Ovary (tissue), 7 donors: ENCODE measurements at regions not wholly inside any gene's neighbourhood (a gene's known extent, or its start where the extent isn't known, plus 50 kb on each side); places are given as distances from the start of the nearest gene placed in this dataset.

Source experiments
- DNase-seq, 5 donors: peaks; one replicate each; pipeline ENCODE4 v3.0.0-alpha.2; 2019 to 2020
- H3K27ac ChIP-seq, 2 donors: fragments of 200-600 bp; one replicate each; pipeline versions ENCODE4 v1.5.1 to v1.8.0; 2019 to 2022
- H3K27me3 ChIP-seq: fragments of 200-600 bp; one replicate; pipeline ENCODE4 v1.8.0; 2022
- H3K36me3 ChIP-seq: fragments of 200-600 bp; sonication (generic); one replicate; pipeline ENCODE4 v1.5.1; 2019
- H3K4me1 ChIP-seq: one replicate; pipeline ENCODE4 v1.8.1; 2013; ENCODE audit warnings: mild to moderate bottlenecking, moderate library complexity; ENCODE audit not compliant: insufficient read depth
- H3K4me3 ChIP-seq: fragments of 200-600 bp; sonication (generic); one replicate; pipeline ENCODE4 v1.5.1; 2017
- H3K9me3 ChIP-seq, 2 donors: fragments of 200-600 bp in 1 of 2; sonication (generic) in 1 of 2; one replicate each; pipeline versions ENCODE4 v1.5.1 to v1.8.1; 2013 to 2019; ENCODE audit warnings: mild to moderate bottlenecking in 1 of 2, moderate library complexity in 1 of 2
- CTCF ChIP-seq, 3 donors: fragments of 450-650 bp in 2 of 3; fragments of 200-600 bp in 1 of 3; IDR thresholded peaks; one replicate each; pipeline versions ENCODE4 v1.5.1 to v1.8.0; 2016 to 2022; ENCODE audit warnings: antibody characterized with exemption in 3 of 3, mild to moderate bottlenecking in 1 of 3
- EP300 ChIP-seq: sonication (generic); formaldehyde crosslinking; IDR thresholded peaks from one replicate; pipeline ENCODE4 v1.6.1; 2017; ENCODE audit warnings: antibody characterized with exemption
- POLR2A ChIP-seq: fragments of 450-650 bp; IDR thresholded peaks from one replicate; pipeline ENCODE4 v1.6.1; 2017; ENCODE audit warnings: antibody characterized with exemption, mild to moderate bottlenecking, moderate library complexity
- WGBS, 3 donors: extraction: QIAGEN DNeasy Blood & Tissue Kit in 1 of 3; methylation state at CpG; one replicate each; pipeline versions ENCODE4 v1.1.5 to v1.1.7; 2013 to 2017; 5-methylcytosine and 5-hydroxymethylcytosine counted together
- intact Hi-C, 4 donors: fragments of 100-400 bp; cut with DNase I; formaldehyde crosslinking; loops; one replicate each; pipeline versions ENCODE4 v1.11.0 to v1.15.1; 2022 to 2023
- donor health status: DM: no; HTN: no; CAD: no; lungs with moderate emphysema.
- donor health status: DM: no; HTN: no; CAD: no.
- donor health status: Bipolar disorder and iron deficiency.
- donor health status: DM: no; HTN: no; CAD: no.
- donor health status: DM: yes; HTN: yes; CAD: no.

DNA sequence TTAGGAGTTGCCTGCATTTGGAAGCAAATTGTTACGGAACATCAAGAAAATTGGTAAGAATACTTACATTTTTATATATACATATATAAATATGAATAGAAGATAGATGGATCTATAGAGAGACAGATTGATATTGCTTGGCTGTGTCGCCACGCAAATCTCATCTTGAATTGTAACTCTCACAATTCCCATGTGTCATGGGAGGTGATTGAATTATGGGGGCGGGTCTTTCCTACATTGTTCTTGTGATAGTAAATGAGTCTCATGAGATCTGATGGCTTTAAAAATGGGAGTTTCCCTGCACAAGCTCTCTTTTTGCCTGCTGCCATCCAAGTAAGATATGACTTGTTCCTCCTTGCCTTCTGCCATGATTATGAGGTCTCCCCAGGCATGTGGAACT lies 180.8 kb upstream of the HEY2 start:
- Histone ChIP-seq H3K27ac (no peak overlapping the region), H3K9me3 (no peaks in the 10 kb centered on the region), H3K4me1 (no peaks in the 10 kb centered on the region), H3K27me3 (no peaks in the 10 kb centered on the region), H3K36me3 (no peaks in the 10 kb centered on the region), H3K4me3 (no peak overlapping the region)
- intact Hi-C loops: no loop called here
- DNase-seq: no peak
- TF ChIP-seq EP300 (no peak), CTCF (IDR thresholded peaks at IDR 0.05) (no peak), POLR2A (no peak)
- 96 to 98% (median 97%) methylated on average over 4 of the region's 4 CpGs for WGBS, 3 donors

DNA sequence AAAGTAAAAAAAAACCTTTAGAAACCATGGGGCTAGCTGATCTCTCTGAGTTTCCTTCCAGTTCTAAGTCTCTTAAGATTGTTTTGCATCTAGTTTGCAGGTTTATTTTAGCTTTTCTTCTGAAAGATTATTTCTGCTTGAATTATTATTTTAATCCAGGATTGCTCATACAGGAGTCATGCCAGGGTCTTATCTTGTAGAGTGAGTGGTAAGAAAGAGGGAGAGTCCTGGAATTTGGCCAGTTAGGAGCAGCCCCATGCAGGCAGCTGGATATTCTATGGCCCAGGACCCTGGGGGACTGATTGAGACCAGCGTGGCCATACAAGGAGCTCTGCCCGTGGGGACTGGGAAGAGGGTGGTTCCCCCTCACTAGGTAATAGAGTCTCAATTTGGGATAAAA lies 178.9 kb upstream of the HEY2 start:
- no peak for TF ChIP-seq POLR2A
- no peak for TF ChIP-seq CTCF (IDR thresholded peaks at IDR 0.05)
- TF ChIP-seq EP300: no peak
- no peak for DNase-seq
- H3K27ac ChIP-seq: no peak overlapping the region
- H3K4me3 ChIP-seq: no peak overlapping the region
- H3K9me3 ChIP-seq: no peaks in the 10 kb centered on the region
- H3K36me3 ChIP-seq: no peaks in the 10 kb centered on the region
- no peaks in the 10 kb centered on the region for H3K27me3 ChIP-seq
- intact Hi-C loops: no loop called here
- no peaks in the 10 kb centered on the region for H3K4me1 ChIP-seq
- WGBS, 3 donors: 47 to 65% (median 57%) methylated on average over 2 of the region's 2 CpGs

- Histone ChIP-seq H3K4me1 (no peaks in the 10 kb centered on the region), H3K36me3 (no peaks in the 10 kb centered on the region), H3K27ac (no peak overlapping the region), H3K4me3 (no peak overlapping the region), H3K27me3 (no peaks in the 10 kb centered on the region), H3K9me3 (no peaks in the 10 kb centered on the region)
- intact Hi-C loops: no loop called here
- 89 to 97% (median 91%) methylated on average over 2 of the region's 2 CpGs for WGBS, 3 donors
- no peak for DNase-seq
- TF ChIP-seq POLR2A: no peak
- no peak for TF ChIP-seq EP300
Observed at GRCh38 chr6:125571207-125571755, 178.2 kb upstream of the HEY2 start.

DNA sequence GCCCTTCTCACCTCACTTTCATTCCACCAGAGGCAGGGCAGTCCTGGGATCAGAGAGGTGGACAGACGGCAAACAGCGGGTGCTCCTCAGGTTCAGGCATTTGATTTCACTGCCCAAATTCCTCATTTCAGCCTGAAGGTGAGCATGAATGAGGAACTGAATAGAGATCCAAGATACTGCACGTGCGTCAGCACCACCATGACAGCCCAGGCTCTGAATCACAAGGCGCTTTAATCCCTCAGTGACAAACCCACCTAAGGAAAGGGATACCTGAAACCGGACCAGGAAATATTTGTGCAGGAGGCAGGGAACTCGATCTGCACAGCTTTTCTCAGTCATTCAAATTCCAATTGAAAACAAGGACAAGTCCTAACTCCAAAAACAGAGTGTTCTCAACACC lies 174.8 kb upstream of the HEY2 start:
- Histone ChIP-seq H3K9me3 (no peaks in the 10 kb centered on the region), H3K27ac (no peak overlapping the region), H3K4me3 (no peak overlapping the region), H3K4me1 (no peaks in the 10 kb centered on the region), H3K27me3 (no peaks in the 10 kb centered on the region), H3K36me3 (no peaks in the 10 kb centered on the region)
- no peak for DNase-seq
- TF ChIP-seq CTCF (IDR thresholded peaks at IDR 0.05) (no peak), EP300 (no peak), POLR2A (no peak)
- intact Hi-C loops: no loop called here
- 74 to 81% (median 78%) methylated on average over 7 of the region's 7 CpGs for WGBS, 3 donors

GRCh38 chr6:125577124-125577662 lies 172.2 kb upstream of the HEY2 start:
- Histone ChIP-seq H3K4me1 (no peaks in the 10 kb centered on the region), H3K4me3 (no peak overlapping the region), H3K9me3 (no peaks in the 10 kb centered on the region), H3K36me3 (no peaks in the 10 kb centered on the region), H3K27ac (no peak overlapping the region), H3K27me3 (no peaks in the 10 kb centered on the region)
- 87 to 95% (median 92%) methylated on average over 3 of the region's 3 CpGs for WGBS, 3 donors
- no peak for TF ChIP-seq POLR2A
- TF ChIP-seq EP300: no peak
- TF ChIP-seq CTCF (IDR thresholded peaks at IDR 0.05): no peak
- DNase-seq: no peak
- intact Hi-C loops: no loop called here
